Skin epidermis (tissue), 12 donors: ENCODE measurements at regions not wholly inside any gene's neighbourhood (a gene's known extent, or its start where the extent isn't known, plus 50 kb on each side); places are given as distances from the start of the nearest gene placed in this dataset.
"Not testable (repeated sequence)": the region's sequence is repeated elsewhere in the genome, so short reads cannot be mapped to it uniquely, and the experiment has no call there.

Experiments used
- H3K27ac ChIP-seq, 21 experiments: fragments of 200-600 bp; sonication (generic) in 11 of 21; one replicate each; pipeline ENCODE4 v1.5.0; 2020; ENCODE audit warnings: mild to moderate bottlenecking in 3 of 21, inconsistent platforms in 2 of 21, moderate library complexity in 2 of 21
- H3K4me3 ChIP-seq, 7 experiments: fragments of 200-600 bp; sonication (generic) in 2 of 7; one replicate each; pipeline ENCODE4 v1.5.0; 2020; ENCODE audit warnings: inconsistent platforms in 2 of 7, mild to moderate bottlenecking in 2 of 7, moderate library complexity in 1 of 7

GRCh38 chr7:80302636-80303035 is 168.0 kb downstream of the GNAI1 start:
- no peak overlapping the region for H3K4me3 ChIP-seq
- H3K27ac ChIP-seq, result no peak overlapping the region

GRCh38 chr7:80302078-80302477 is 167.4 kb downstream of the GNAI1 start:
- Histone ChIP-seq H3K27ac (no peak overlapping the region), H3K4me3 (no peak overlapping the region)

- no peak overlapping the region for H3K27ac ChIP-seq
- no peak overlapping the region for H3K4me3 ChIP-seq
These were observed 163.6 kb downstream of the GNAI1 start for GRCh38 chr7:80298201-80298600.

GRCh38 chr7:80294346-80294745 is 159.7 kb downstream of the GNAI1 start:
- Histone ChIP-seq H3K27ac (no peak overlapping the region), H3K4me3 (no peak overlapping the region)

- not testable (repeated sequence) for H3K27ac ChIP-seq, H3K4me3 ChIP-seq
These were observed 158.0 kb downstream of the GNAI1 start for GRCh38 chr7:80292634-80293033.

GRCh38 chr7:80288175-80289122 is 153.8 kb downstream of the GNAI1 start:
- Histone ChIP-seq H3K4me3 (no peak overlapping the region), H3K27ac (no peak overlapping the region)

GRCh38 chr7:80287400-80288174 is 153.0 kb downstream of the GNAI1 start:
- Histone ChIP-seq H3K4me3 (no peak overlapping the region), H3K27ac (no peak overlapping the region)

GRCh38 chr7:80286611-80287010 is 152.0 kb downstream of the GNAI1 start:
- no peak overlapping the region for H3K4me3 ChIP-seq

GRCh38 chr7:80284855-80285254 is 150.2 kb downstream of the GNAI1 start:
- H3K27ac ChIP-seq, result no peak overlapping the region
- H3K4me3 ChIP-seq, result no peak overlapping the region

More at GRCh38 chr7:80286611-80287010, 152.0 kb downstream of the GNAI1 start:
- no peak overlapping the region for H3K27ac ChIP-seq

- H3K27ac ChIP-seq, result no peak overlapping the region
- H3K4me3 ChIP-seq, result no peak overlapping the region
These were observed 145.1 kb downstream of the GNAI1 start for GRCh38 chr7:80279760-80280159.

- H3K27ac ChIP-seq, result peak overlapping the region in 1 of 21 experiments; percentile 18
These were observed 144.1 kb downstream of the GNAI1 start for GRCh38 chr7:80278737-80279136.

GRCh38 chr7:80277434-80278427 is 143.1 kb downstream of the GNAI1 start:
- Histone ChIP-seq H3K4me3 (no peak overlapping the region), H3K27ac (peak overlapping the region in 8 of 21 experiments; percentile 5 to 56 (median 22))

More at GRCh38 chr7:80278737-80279136, 144.1 kb downstream of the GNAI1 start:
- H3K4me3 ChIP-seq, result no peak overlapping the region
